GM21619 (cell line): ENCODE measurements at regions not wholly inside any gene's neighbourhood (a gene's known extent, or its start where the extent isn't known, plus 50 kb on each side); places are given as distances from the start of the nearest gene placed in this dataset.
"Not testable (repeated sequence)": the region's sequence is repeated elsewhere in the genome, so short reads cannot be mapped to it uniquely, and the experiment has no call there.

Experiments used
- ATAC-seq: cut with Tn5 transposase; IDR thresholded peaks from one replicate; pipeline ENCODE4 v1.9.1; 2021; ENCODE audit not compliant: unreplicated experiment

DNA sequence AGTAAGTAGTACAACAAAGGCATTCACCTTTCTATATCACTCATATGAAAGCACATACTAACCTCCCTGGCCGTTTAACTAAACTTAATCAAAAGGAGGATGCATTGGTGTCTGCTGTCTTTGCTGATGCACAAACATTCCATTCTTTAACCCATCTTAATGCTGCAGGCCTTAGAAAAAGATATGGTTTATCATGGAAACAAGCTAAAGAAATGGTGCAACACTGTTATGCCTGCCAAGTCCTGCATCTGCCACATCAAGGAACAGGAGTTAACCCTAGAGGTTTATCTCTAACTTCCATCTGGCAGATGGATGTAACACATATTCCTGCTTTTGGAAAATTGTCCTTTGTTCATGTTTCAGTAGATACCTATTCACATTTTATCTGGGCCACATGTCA lies 296.5 kb upstream of the DKK2 start:
- ATAC-seq, result not testable (repeated sequence)

- no peak for ATAC-seq
These were observed 294.8 kb upstream of the DKK2 start for GRCh38 chr4:107330916-107331315.

- no peak for ATAC-seq
These were observed 283.3 kb upstream of the DKK2 start for GRCh38 chr4:107319386-107319785.

DNA sequence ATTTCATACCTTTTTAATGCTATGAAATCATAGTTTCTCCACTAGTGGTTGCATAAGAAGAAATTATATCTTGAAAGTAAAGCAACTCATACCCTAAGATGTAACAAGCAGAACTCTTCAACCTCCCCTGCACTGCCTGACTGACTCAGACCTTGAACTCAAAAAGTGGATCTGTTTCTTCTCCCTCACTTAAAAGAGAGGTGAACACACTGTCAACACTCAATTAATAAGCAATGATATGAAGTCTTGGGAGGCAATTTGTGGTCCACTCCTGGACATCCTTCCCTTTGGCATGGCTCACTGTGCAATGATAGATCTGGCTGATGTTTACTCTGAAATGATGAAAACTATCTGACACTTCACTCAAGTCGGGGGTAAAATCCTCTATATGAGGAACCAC lies 282.0 kb upstream of the DKK2 start:
- no peak for ATAC-seq

DNA sequence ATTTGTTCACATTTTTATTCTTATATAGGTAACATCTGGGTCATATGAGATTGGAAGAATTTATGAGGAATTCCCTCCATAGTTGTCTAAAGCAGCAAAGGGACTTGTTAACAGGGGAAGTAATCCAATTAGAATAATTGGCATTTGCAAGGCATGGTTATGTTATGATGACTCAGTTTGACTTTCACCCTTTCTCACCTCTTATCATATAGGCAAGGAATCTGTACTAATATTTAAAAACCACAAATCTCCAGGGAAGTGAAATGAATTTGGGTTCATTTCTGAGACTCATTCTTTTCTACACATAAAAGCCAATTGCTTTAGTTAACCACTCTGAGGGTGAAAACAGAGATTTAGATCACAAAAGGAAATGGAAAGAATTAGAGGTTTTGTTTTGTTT lies 281.5 kb upstream of the DKK2 start:
- no peak for ATAC-seq

GRCh38 chr4:107315584-107315983 lies 279.5 kb upstream of the DKK2 start:
- no peak for ATAC-seq

GRCh38 chr4:107314156-107314555 lies 278.0 kb upstream of the DKK2 start:
- ATAC-seq, result no peak

DNA sequence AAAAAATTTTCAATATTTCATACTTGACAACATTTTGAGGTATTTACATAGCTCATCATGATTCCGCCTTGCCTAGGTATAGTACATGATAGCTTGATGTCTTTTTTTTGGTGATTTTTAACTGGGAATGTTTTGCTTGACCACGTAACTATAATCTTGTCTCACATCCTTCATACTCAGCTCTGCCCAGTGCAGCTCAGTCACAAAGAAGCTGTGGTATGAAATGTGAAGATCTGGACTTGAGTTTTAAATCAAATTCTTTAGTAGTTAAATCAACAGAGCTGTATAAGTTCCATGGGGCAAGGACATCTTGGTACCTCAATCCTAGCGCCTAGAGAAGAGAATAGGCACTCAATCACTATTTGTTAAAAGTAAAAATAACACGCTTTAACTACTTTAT lies 276.3 kb upstream of the DKK2 start:
- ATAC-seq, result no peak

GRCh38 chr4:107304699-107305286 lies 268.7 kb upstream of the DKK2 start:
- ATAC-seq, result no peak

GRCh38 chr4:107299646-107300045 lies 263.5 kb upstream of the DKK2 start:
- ATAC-seq, result no peak

GRCh38 chr4:107292979-107293378 lies 256.9 kb upstream of the DKK2 start:
- no peak for ATAC-seq

DNA sequence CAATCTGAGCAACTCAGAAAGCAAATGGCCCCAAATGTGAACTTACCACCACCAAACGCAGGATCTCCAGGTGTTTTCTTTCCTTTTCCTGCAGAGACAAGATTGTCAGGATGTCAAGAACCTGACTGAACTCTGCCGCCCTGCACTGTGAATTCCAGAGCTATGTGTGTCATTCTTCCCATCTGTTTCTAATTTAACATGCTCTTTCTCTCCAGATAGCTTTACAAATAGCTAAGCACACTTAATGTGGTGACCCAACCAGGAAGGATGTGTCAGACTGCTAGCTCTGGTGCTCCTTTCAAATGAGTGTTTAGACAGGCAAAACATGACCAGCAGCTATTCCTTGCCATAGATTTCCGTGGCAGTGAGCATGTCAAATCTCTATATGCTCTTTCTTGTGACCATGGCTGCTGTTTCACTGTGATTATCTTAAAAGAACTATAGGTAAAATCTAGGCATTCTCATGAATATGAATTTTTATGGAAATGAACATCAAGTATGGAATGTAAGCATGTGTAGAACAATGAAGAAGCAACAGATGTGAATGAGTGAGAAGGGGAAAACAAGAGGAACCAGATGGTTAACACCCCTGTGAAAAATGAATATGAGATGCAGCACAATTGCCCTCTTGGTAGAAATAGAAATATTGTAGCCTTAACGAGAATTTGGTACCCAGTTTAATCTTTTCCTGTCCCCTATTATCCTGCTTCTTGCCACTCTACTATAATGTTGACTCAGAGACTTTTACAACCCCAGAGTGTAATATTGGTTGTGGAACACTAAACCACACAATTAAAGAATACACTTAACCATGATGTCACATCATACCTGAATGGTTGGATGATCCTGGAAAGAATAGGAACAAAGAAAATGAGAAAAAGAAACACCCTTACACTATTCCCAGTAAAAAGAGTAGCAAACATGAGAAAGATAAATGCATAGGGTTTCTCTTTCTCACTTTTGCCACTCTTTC lies 247.8 kb upstream of the DKK2 start:
- ATAC-seq, result no peak

- ATAC-seq, result no peak
These were observed 243.6 kb upstream of the DKK2 start for GRCh38 chr4:107279733-107280132.

DNA sequence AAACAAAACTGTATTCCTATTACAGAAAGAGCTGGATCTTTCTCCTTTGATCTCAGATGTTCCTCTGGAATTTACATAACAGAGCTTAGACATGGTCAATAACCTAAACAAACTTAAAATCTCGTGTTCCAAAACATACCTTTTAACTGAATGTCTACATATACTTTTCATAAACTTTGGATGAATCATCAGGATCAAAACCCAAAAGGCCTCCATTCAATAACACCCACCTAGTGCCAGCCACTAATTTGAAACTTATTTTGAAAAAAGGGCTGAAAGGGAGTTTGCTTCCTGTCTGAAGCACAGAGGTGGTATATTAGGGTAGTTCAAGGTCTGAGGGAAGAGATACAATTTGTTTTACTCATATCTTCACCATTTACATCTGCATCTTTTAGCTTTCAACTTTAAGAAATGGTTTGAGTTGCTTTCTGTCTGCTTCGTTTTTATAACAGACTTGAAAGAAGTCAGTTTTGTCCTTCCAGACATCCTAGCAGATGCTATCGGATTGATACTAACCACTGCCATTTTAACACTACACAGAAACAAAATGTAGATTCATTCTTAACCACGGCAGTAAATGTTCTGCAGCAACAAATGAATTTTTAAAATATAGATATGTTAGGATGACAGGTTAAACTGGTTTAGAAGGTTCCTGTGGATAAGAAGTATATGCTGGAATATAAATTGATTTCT lies 242.8 kb upstream of the DKK2 start:
- no peak for ATAC-seq

DNA sequence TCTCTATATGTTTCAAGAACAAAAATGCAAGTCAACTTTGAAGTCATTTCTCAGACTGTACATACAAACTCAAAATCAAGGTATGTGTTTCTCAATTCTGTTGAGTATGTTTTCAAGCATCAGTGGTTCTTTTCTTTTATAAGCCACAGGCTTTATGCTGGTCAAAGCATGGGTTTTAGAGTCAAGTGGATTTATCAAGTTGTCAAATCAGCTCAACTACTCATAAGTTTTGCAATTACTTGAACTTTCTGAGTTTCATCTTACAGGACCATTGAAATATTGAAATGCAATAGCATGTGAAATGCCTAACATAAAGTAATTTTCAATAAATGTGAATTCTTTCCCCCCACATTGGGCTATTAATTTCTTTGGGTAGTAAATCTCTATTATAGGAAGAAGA lies 239.9 kb upstream of the DKK2 start:
- ATAC-seq, result no peak

- ATAC-seq, result no peak
These were observed 239.1 kb upstream of the DKK2 start for GRCh38 chr4:107275225-107275624.

GRCh38 chr4:107270614-107271013 lies 234.5 kb upstream of the DKK2 start:
- ATAC-seq, result no peak

GRCh38 chr4:107269175-107269574 lies 233.1 kb upstream of the DKK2 start:
- no peak for ATAC-seq

GRCh38 chr4:107265859-107266258 lies 229.7 kb upstream of the DKK2 start:
- ATAC-seq, result no peak

DNA sequence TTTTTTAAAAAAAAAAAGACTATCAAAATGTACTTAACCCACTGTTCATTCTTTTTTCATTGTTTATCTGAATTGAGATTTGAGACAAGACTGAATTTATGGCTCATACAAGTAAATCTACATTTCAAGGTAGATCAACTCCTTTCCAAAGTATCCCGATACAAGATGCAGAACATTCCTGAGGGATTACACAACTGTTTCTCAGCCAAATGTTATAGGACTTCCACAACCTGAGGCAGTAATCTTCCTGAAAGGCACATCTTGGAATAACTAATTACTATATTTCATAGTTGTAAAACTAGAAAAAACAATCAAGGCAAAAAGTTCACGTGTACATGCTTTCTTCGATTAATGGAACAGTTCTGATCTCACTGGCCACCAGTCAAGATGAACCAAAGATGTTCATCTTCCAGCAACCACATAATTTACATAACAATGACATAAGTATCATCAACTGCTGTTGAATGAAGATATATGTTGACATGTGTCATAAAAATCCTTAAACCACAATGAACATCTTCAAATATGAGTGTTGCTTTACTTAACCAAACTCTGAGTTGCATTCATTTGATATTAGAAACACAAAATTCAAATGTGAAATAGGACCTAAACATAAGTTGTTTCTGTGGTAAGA lies 225.2 kb upstream of the DKK2 start:
- no peak for ATAC-seq

GRCh38 chr4:107258359-107258758 lies 222.2 kb upstream of the DKK2 start:
- no peak for ATAC-seq
